Thyroid gland (tissue), 4 donors: ENCODE measurements at regions not wholly inside any gene's neighbourhood (a gene's known extent, or its start where the extent isn't known, plus 50 kb on each side); places are given as distances from the start of the nearest gene placed in this dataset.

Experiments
- POLR2A ChIP-seq, 2 donors: fragments of 450-650 bp; IDR thresholded peaks; one replicate each; pipeline ENCODE4 v1.6.1; 2017; ENCODE audit warnings: antibody characterized with exemption in 2 of 2, mild to moderate bottlenecking in 2 of 2, moderate library complexity in 1 of 2
- TF ChIP-seq, protein P1 (sequence below), 6 experiments: fragments of 200-600 bp in 3 of 6; fragments of 450-650 bp in 3 of 6; sonication (generic) in 3 of 6; IDR thresholded peaks; one replicate each; pipeline ENCODE4 v1.5.1; 2016 to 2019; ENCODE audit warnings: antibody characterized with exemption in 6 of 6, mild to moderate bottlenecking in 2 of 6, inconsistent platforms in 1 of 6, moderate library complexity in 1 of 6

DNA sequence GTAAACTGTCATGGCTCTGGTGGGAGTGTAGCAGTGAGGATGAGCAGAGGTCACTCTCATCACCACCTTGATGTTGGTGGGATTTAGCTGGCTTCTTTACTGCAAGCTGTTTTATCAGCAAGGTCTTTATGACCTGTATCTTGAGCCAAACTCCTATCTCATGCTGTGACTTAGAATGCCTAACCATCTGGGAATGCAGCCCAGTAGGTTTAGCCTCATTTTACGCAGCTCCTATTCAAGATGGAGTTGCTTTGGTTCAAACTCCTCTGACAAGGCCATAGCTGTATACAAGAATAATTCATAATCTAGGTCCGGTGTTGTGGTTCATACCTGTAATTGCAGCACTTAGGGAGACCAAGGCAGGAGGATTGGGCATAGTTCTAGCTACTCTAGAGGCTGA, 85.1 kb downstream of the ARRDC3 start:
- TF ChIP-seq, protein P1, sequence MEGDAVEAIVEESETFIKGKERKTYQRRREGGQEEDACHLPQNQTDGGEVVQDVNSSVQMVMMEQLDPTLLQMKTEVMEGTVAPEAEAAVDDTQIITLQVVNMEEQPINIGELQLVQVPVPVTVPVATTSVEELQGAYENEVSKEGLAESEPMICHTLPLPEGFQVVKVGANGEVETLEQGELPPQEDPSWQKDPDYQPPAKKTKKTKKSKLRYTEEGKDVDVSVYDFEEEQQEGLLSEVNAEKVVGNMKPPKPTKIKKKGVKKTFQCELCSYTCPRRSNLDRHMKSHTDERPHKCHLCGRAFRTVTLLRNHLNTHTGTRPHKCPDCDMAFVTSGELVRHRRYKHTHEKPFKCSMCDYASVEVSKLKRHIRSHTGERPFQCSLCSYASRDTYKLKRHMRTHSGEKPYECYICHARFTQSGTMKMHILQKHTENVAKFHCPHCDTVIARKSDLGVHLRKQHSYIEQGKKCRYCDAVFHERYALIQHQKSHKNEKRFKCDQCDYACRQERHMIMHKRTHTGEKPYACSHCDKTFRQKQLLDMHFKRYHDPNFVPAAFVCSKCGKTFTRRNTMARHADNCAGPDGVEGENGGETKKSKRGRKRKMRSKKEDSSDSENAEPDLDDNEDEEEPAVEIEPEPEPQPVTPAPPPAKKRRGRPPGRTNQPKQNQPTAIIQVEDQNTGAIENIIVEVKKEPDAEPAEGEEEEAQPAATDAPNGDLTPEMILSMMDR (IDR thresholded peaks at IDR 0.05) = no peak
- TF ChIP-seq POLR2A (IDR thresholded peaks at IDR 0.05) = no peak
